A549 (cell line): ENCODE measurements at regions not wholly inside any gene's neighbourhood (a gene's known extent, or its start where the extent isn't known, plus 50 kb on each side); places are given as distances from the start of the nearest gene placed in this dataset.

Experiments used
- ATAC-seq, 2 experiments: fragments of 200-7000 bp in 1 of 2; fragments of >200 bp in 1 of 2; cut with Nextera tagmentation in 1 of 2; cut with Tn5 transposase in 1 of 2; 3 replicates each; pipeline versions ENCODE4 v1.8.0 to v1.9.1; 2018 to 2020; ENCODE audit warnings: mild to moderate bottlenecking in 1 of 2, moderate library complexity in 1 of 2
- CTCF ChIA-PET: fragments of 300-600 bp; sonication (Branson Sonifier 250); formaldehyde crosslinking; extraction: SDS; loops from one replicate; lab custom pipeline; 2021; ENCODE audit warnings: antibody characterized with exemption, inconsistent platforms; lab: Yijun Ruan, JAX
- POLR2A ChIA-PET: fragments of 350-600 bp; formaldehyde crosslinking; extraction: SDS; loops from one replicate; lab custom pipeline; 2021; ENCODE audit warnings: antibody characterized with exemption, inconsistent platforms; lab: Yijun Ruan, JAX
- DNase-seq, 2 experiments: peaks; one replicate each; pipeline versions ENCODE4 v3.0.0 to v3.0.0-alpha.2; 2011 to 2016; ENCODE audit warnings: low read depth in 1 of 2, low spot score in 1 of 2
- FAIRE-seq: peaks from 2 replicates; lab custom pipeline; 2011; peaks lifted over from hg19 to GRCh38; lab: Jason Lieb, UNC
- H3K27ac ChIP-seq, 2 experiments: fragments of >200 bp; sonication (Bioruptor Twin); formaldehyde crosslinking; 3 replicates each; pipeline ENCODE4 v1.5.1; 2016 to 2017
- H3K4me1 ChIP-seq: fragments of >200 bp; sonication (Bioruptor Twin); formaldehyde crosslinking; 3 replicates; pipeline ENCODE4 v1.6.1; 2016
- H3K4me2 ChIP-seq: fragments of >200 bp; sonication (Bioruptor Twin); formaldehyde crosslinking; 3 replicates; pipeline ENCODE4 v1.6.1; 2016
- H3K4me3 ChIP-seq: fragments of >200 bp; sonication (Bioruptor Twin); formaldehyde crosslinking; 3 replicates; pipeline ENCODE4 v1.5.1; 2016
- H3K9me3 ChIP-seq: fragments of >200 bp; sonication (Bioruptor Twin); formaldehyde crosslinking; 3 replicates; pipeline ENCODE4 v1.6.1; 2016
- BCL3 ChIP-seq: fragments of >200 bp; sonication (Bioruptor Twin); formaldehyde crosslinking; IDR thresholded peaks from 3 replicates; pipeline ENCODE4 v1.6.1; 2016
- CHD4 ChIP-seq: fragments of 200-600 bp; sonication (generic); IDR thresholded peaks from 2 replicates; pipeline ENCODE4 v1.6.1; 2016; ENCODE audit warnings: antibody characterized with exemption, mild to moderate bottlenecking, borderline replicate concordance
- E2F6 ChIP-seq: IDR thresholded peaks from 2 replicates; pipeline ENCODE4 v1.6.1; 2012; ENCODE audit warnings: low read depth, borderline replicate concordance
- ELK1 ChIP-seq: fragments of 150-350 bp; IDR thresholded peaks from 2 replicates; pipeline ENCODE4 v1.6.1; 2014; ENCODE audit warnings: low read depth, mild to moderate bottlenecking, low read length
- FOSB ChIP-seq: fragments of 250-450 bp; sonication (Bioruptor Pico); IDR thresholded peaks from 2 replicates; pipeline ENCODE4 v1.5.0; 2020; ENCODE audit warnings: mild to moderate bottlenecking, moderate library complexity
- HES2 ChIP-seq: fragments of >200 bp; sonication (Bioruptor Twin); formaldehyde crosslinking; IDR thresholded peaks from 2 replicates; pipeline ENCODE4 v1.6.1; 2016
- HOXA7 ChIP-seq: fragments of 250-450 bp; sonication (Bioruptor Pico); IDR thresholded peaks from 2 replicates; pipeline ENCODE4 v1.5.0; 2020; ENCODE audit warnings: mild to moderate bottlenecking, moderate library complexity
- HOXB5 ChIP-seq: fragments of 250-450 bp; sonication (Bioruptor Pico); IDR thresholded peaks from 2 replicates; pipeline ENCODE4 v1.5.0; 2020; ENCODE audit warnings: mild to moderate bottlenecking, moderate library complexity
- PBX3 ChIP-seq: IDR thresholded peaks from 2 replicates; pipeline ENCODE4 v1.6.1; 2012
- PHF8 ChIP-seq: fragments of 200-600 bp; sonication (generic); IDR thresholded peaks from 2 replicates; pipeline ENCODE4 v1.6.1; 2016; ENCODE audit warnings: low read depth, mild to moderate bottlenecking, antibody characterized with exemption, moderate library complexity, borderline replicate concordance
- RARB ChIP-seq: fragments of 250-450 bp; sonication (Bioruptor Pico); IDR thresholded peaks from 2 replicates; pipeline ENCODE4 v1.8.0; 2021; ENCODE audit warnings: mild to moderate bottlenecking, moderate library complexity
- RCOR1 ChIP-seq: fragments of 150-350 bp; IDR thresholded peaks from 2 replicates; pipeline ENCODE4 v1.6.1; 2014; ENCODE audit warnings: antibody characterized with exemption, low read length, low read depth
- REST ChIP-seq: fragments of 200-600 bp; sonication (generic); IDR thresholded peaks from 2 replicates; pipeline ENCODE4 v1.6.1; 2016; ENCODE audit warnings: antibody characterized with exemption, mild to moderate bottlenecking, moderate library complexity
- RFX5 ChIP-seq: fragments of 450-650 bp; IDR thresholded peaks from 2 replicates; pipeline ENCODE4 v1.7.1; 2014; ENCODE audit warnings: antibody characterized with exemption, mild to moderate bottlenecking, moderate library complexity
- SREBF2 ChIP-seq: fragments of 450-650 bp; IDR thresholded peaks from 2 replicates; pipeline ENCODE4 v1.6.1; 2014; ENCODE audit warnings: mild to moderate bottlenecking, moderate library complexity
- TFCP2L1 ChIP-seq: fragments of 250-450 bp; sonication (Bioruptor Pico); IDR thresholded peaks from 2 replicates; pipeline ENCODE4 v1.5.0; 2021; ENCODE audit warnings: mild to moderate bottlenecking
- ZC3H11A ChIP-seq: fragments of 450-650 bp; IDR thresholded peaks from 2 replicates; pipeline ENCODE4 v1.6.1; 2014; ENCODE audit warnings: antibody characterized with exemption, mild to moderate bottlenecking
- ZFP36 ChIP-seq: fragments of 450-650 bp; IDR thresholded peaks from 2 replicates; pipeline ENCODE4 v1.6.1; 2014; ENCODE audit warnings: borderline replicate concordance; ENCODE audit not compliant: partially characterized antibody
- ZNF302 ChIP-seq: fragments of 250-450 bp; sonication (Bioruptor Pico); IDR thresholded peaks from 2 replicates; pipeline ENCODE4 v1.9.0; 2021; ENCODE audit warnings: inconsistent platforms, mild to moderate bottlenecking, moderate library complexity
- WGBS: methylation state at CpG from one replicate; pipeline ENCODE4 v1.1.6; 2017; ENCODE audit errors: missing lambda C conversion rate; 5-methylcytosine and 5-hydroxymethylcytosine counted together

- TF ChIP-seq HOXB5 (CRISPR knock-in tag) (no peak), TFCP2L1 (no peak)
These were observed 181.0 kb downstream of the UACA start (continued) for GRCh38 chr15:70582143-70582945.

- 82% methylated on average over 6 of the region's 6 CpGs for WGBS
These were observed 182.4 kb downstream of the UACA start for GRCh38 chr15:70580958-70581357.

GRCh38 chr15:70580286-70580685 lies 183.1 kb downstream of the UACA start:
- H3K4me3 ChIP-seq = no peak overlapping the region
- no peak overlapping the region for H3K4me2 ChIP-seq
- H3K27ac ChIP-seq = no peak overlapping the region
- no peak for DNase-seq
- H3K9me3 ChIP-seq = no peaks in the 10 kb centered on the region
- WGBS = 51% methylated on average over 10 of the region's 10 CpGs
- no peak for FAIRE-seq
- ChIA-PET CTCF (interaction anchor here (0.8 to 2.9 kb wide), 3 partner anchors 11 to 91 kb away, joined by 3 to 22 read pairs (median 3); no protein-coding TSS in a partner anchor), POLR2A (interaction anchor here (1.0 kb wide), 1 partner anchor 75 kb away, joined by 3 read pairs; no protein-coding TSS in a partner anchor)
- ATAC-seq = no peak
- TF ChIP-seq RFX5 = no peak
- TF ChIP-seq HES2 = no peak
- no peak for TF ChIP-seq RCOR1
- no peak for TF ChIP-seq HOXA7
- no peak for TF ChIP-seq FOSB (CRISPR knock-in tag)
- TF ChIP-seq ELK1 = no peak
- TF ChIP-seq PBX3 = no peak
- no peak for TF ChIP-seq ZNF302 (CRISPR knock-in tag)
- no peak for TF ChIP-seq PHF8
- no peak for TF ChIP-seq SREBF2
- TF ChIP-seq BCL3 = no peak
- no peak for TF ChIP-seq ZC3H11A
- TF ChIP-seq ZFP36 = no peak
- no peak for TF ChIP-seq RARB (CRISPR knock-in tag)
- no peak for TF ChIP-seq E2F6
- peaks cover 17% of the 10 kb centered on the region for H3K4me1 ChIP-seq

More at GRCh38 chr15:70580958-70581357, 182.4 kb downstream of the UACA start:
- CTCF ChIA-PET = interaction anchor here (0.8 to 6.3 kb wide), 6 partner anchors 10 to 1105 kb away, joined by 3 to 66 read pairs (median 7); no protein-coding TSS in a partner anchor
- DNase-seq (no peak), ATAC-seq (no peak), FAIRE-seq (no peak)
- POLR2A ChIA-PET = no interaction called here
- Histone ChIP-seq H3K4me2 (no peak overlapping the region), H3K9me3 (no peaks in the 10 kb centered on the region), H3K4me1 (peaks cover 23% of the 10 kb centered on the region), H3K27ac (no peak overlapping the region), H3K4me3 (no peak overlapping the region)
- TF ChIP-seq CHD4 = no peak
- no peak for TF ChIP-seq ZFP36
- no peak for TF ChIP-seq REST
